Ovary (tissue), 7 donors: ENCODE measurements at regions not wholly inside any gene's neighbourhood (a gene's known extent, or its start where the extent isn't known, plus 50 kb on each side); places are given as distances from the start of the nearest gene placed in this dataset.

Experiments used
- DNase-seq, 5 donors: peaks; one replicate each; pipeline ENCODE4 v3.0.0-alpha.2; 2019 to 2020
- H3K27ac ChIP-seq, 2 donors: fragments of 200-600 bp; one replicate each; pipeline versions ENCODE4 v1.5.1 to v1.8.0; 2019 to 2022
- H3K27me3 ChIP-seq: fragments of 200-600 bp; one replicate; pipeline ENCODE4 v1.8.0; 2022
- H3K36me3 ChIP-seq: fragments of 200-600 bp; sonication (generic); one replicate; pipeline ENCODE4 v1.5.1; 2019
- H3K4me1 ChIP-seq: one replicate; pipeline ENCODE4 v1.8.1; 2013; ENCODE audit warnings: mild to moderate bottlenecking, moderate library complexity; ENCODE audit not compliant: insufficient read depth
- H3K4me3 ChIP-seq: fragments of 200-600 bp; sonication (generic); one replicate; pipeline ENCODE4 v1.5.1; 2017
- H3K9me3 ChIP-seq, 2 donors: fragments of 200-600 bp in 1 of 2; sonication (generic) in 1 of 2; one replicate each; pipeline versions ENCODE4 v1.5.1 to v1.8.1; 2013 to 2019; ENCODE audit warnings: mild to moderate bottlenecking in 1 of 2, moderate library complexity in 1 of 2
- EP300 ChIP-seq: sonication (generic); formaldehyde crosslinking; IDR thresholded peaks from one replicate; pipeline ENCODE4 v1.6.1; 2017; ENCODE audit warnings: antibody characterized with exemption
- POLR2A ChIP-seq: fragments of 450-650 bp; IDR thresholded peaks from one replicate; pipeline ENCODE4 v1.6.1; 2017; ENCODE audit warnings: antibody characterized with exemption, mild to moderate bottlenecking, moderate library complexity
- WGBS, 3 donors: extraction: QIAGEN DNeasy Blood & Tissue Kit in 1 of 3; methylation state at CpG; one replicate each; pipeline versions ENCODE4 v1.1.5 to v1.1.7; 2013 to 2017; 5-methylcytosine and 5-hydroxymethylcytosine counted together
- intact Hi-C, 4 donors: fragments of 100-400 bp; cut with DNase I; formaldehyde crosslinking; loops; one replicate each; pipeline versions ENCODE4 v1.11.0 to v1.15.1; 2022 to 2023
- TF ChIP-seq, protein P1 (sequence below), 3 donors: fragments of 450-650 bp in 2 of 3; fragments of 200-600 bp in 1 of 3; IDR thresholded peaks; one replicate each; pipeline versions ENCODE4 v1.5.1 to v1.8.0; 2016 to 2022; ENCODE audit warnings: antibody characterized with exemption in 3 of 3, mild to moderate bottlenecking in 1 of 3
- donor health status: DM: no; HTN: no; CAD: no; lungs with moderate emphysema.
- donor health status: DM: no; HTN: no; CAD: no.
- donor health status: Bipolar disorder and iron deficiency.
- donor health status: DM: no; HTN: no; CAD: no.
- donor health status: DM: yes; HTN: yes; CAD: no.

DNA sequence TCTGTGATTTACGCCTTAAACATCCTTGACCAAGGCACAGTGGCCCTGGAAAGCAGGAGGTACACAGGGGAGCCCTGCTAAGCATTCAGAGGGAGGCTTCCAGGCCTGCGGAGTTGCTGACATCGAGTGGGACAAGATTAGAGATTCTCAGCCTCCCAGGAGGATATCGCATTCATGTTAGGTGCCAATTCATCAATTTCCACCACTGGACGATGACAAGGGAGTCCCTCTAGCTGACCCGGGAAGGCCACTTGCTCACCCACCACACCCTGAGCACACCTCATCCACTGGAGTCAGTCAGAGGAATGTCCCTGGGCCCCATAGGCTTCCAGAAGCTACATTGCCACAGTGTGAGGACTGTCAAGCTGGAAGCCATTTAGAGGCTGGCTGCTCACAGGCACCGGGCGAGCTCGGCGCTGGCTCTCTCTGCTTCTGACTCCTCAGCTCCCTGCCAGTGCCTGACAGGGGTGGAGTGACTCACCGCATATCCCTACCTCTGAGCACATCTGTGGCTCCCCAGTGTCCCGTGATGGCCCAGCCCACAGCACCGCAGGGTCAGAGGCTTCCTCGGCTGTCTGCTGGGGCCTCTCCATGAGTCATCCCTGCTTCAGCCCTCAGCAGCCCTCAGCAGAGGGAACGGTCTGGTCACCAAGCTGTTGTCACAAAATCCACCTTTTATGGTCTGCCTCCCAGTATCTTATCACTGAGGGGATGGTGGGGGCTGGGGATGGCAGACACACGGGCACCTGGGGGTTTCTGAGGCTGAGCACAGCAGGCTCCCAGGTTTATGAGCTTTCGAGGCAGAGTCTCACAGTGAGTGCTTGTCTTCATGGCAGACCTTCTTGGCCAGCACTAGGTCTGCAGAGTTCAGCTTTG is 117.5 kb downstream of the ZNF608 start:
- 77 to 82% (median 81%) methylated on average over 15 to 17 of the region's 17 CpGs for WGBS, 3 donors
- no peaks in the 10 kb centered on the region for H3K27me3 ChIP-seq
- H3K27ac ChIP-seq = no peak overlapping the region
- TF ChIP-seq, protein P1, sequence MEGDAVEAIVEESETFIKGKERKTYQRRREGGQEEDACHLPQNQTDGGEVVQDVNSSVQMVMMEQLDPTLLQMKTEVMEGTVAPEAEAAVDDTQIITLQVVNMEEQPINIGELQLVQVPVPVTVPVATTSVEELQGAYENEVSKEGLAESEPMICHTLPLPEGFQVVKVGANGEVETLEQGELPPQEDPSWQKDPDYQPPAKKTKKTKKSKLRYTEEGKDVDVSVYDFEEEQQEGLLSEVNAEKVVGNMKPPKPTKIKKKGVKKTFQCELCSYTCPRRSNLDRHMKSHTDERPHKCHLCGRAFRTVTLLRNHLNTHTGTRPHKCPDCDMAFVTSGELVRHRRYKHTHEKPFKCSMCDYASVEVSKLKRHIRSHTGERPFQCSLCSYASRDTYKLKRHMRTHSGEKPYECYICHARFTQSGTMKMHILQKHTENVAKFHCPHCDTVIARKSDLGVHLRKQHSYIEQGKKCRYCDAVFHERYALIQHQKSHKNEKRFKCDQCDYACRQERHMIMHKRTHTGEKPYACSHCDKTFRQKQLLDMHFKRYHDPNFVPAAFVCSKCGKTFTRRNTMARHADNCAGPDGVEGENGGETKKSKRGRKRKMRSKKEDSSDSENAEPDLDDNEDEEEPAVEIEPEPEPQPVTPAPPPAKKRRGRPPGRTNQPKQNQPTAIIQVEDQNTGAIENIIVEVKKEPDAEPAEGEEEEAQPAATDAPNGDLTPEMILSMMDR (IDR thresholded peaks at IDR 0.05) = no peak
- TF ChIP-seq EP300 (no peak), POLR2A (no peak)
- peak in 1 of 5 donors; percentile 19 for DNase-seq
- intact Hi-C loops = no loop called here
- no peak overlapping the region for H3K4me3 ChIP-seq
- H3K9me3 ChIP-seq = no peaks in the 10 kb centered on the region
- H3K36me3 ChIP-seq = no peaks in the 10 kb centered on the region
- no peaks in the 10 kb centered on the region for H3K4me1 ChIP-seq

DNA sequence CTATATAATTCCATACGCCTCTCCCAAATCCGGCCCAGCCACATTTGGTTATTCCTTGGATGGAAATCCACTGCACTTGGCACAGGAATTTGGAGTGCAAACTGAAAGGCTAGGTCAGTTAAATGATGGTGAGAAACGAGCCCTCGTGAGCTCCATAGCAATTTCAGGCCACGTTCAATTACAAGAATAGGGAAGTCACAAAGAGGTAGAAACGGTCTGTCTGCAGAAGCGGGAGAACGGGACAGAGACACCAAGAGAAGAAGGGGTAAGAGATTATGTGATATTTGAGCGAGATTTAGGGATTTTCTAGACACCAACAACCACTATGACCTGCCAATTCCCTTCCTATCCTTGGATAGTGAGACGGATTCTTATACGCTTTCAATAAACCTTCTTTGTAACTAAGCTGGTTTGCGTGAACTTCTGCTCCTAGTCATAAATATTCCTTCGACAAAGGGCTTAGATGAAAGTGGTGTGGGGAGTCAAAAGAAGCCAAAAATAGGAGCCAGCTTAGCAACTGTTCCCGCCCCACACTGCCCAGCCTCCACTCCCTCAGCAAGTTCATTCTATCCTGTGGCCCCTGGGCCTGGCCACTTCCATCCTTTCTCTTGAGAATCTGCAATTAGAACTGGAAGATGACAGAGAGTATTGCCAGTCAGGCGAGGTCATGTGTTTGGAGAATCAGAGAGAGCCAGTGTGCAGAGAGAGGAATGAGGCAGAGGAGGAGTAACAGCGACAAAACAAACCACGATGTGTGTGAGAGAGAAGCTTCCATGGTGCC is 118.4 kb downstream of the ZNF608 start:
- Histone ChIP-seq H3K27me3 (no peaks in the 10 kb centered on the region), H3K4me1 (no peaks in the 10 kb centered on the region), H3K9me3 (no peaks in the 10 kb centered on the region), H3K27ac (no peak overlapping the region), H3K4me3 (no peak overlapping the region), H3K36me3 (no peaks in the 10 kb centered on the region)
- WGBS, 3 donors = 76 to 90% (median 89%) methylated on average over 17 of the region's 17 CpGs
- no peak for DNase-seq
- intact Hi-C loops = no loop called here
- TF ChIP-seq EP300 (no peak), POLR2A (no peak)

DNA sequence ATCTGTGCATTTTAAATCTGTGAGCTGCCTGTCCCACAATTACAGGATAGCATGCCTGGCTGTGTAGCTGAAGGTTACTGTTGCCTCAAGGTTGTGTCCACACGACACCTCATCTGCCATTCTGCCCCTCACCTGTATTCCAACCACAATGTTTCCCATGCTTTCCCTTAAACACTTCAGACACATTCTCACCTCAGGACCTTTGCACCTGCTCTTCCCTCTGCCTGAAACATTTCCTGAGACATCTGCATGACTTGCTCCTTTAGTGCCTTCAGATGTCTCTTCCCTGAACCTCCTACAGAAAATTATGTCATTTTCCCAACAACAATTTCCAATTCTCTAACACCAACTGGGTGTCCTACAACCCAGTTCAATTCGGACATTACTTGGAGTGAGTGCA is 120.4 kb downstream of the ZNF608 start:
- DNase-seq = no peak
- Histone ChIP-seq H3K4me3 (no peak overlapping the region), H3K9me3 (no peaks in the 10 kb centered on the region), H3K27ac (no peak overlapping the region), H3K27me3 (no peaks in the 10 kb centered on the region), H3K36me3 (no peaks in the 10 kb centered on the region), H3K4me1 (no peaks in the 10 kb centered on the region)
- 93 to 97% (median 96%) methylated on average over 2 of the region's 2 CpGs for WGBS, 3 donors
- intact Hi-C loops = no loop called here
- TF ChIP-seq POLR2A (no peak), EP300 (no peak)
- TF ChIP-seq, protein P1 (IDR thresholded peaks at IDR 0.05) = no peak

DNA sequence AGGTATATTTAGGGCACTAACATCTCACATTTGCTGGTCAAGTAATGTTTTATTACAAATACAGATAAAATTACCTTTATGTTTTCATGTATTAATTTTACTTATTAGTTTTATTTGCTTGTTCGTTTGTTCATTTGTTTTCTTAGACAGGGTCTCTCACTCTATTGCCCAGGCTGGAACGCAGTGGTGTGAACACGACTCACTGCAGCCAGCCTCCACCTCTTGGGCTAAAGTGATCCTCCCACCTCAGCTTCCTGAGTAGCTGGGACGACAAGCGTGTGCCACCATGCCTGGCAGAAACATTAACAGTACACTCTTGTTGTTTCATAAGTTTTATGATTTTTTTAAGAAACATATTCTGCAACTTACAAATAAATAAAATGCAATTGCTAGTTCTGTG is 123.2 kb downstream of the ZNF608 start:
- H3K27me3 ChIP-seq = no peaks in the 10 kb centered on the region
- no peaks in the 10 kb centered on the region for H3K9me3 ChIP-seq
- no peak overlapping the region for H3K27ac ChIP-seq
- intact Hi-C loops = no loop called here
- 80 to 84% (median 81%) methylated on average over 5 of the region's 5 CpGs for WGBS, 3 donors
- no peaks in the 10 kb centered on the region for H3K4me1 ChIP-seq
- no peak for DNase-seq
- no peak overlapping the region for H3K4me3 ChIP-seq
- no peaks in the 10 kb centered on the region for H3K36me3 ChIP-seq
- TF ChIP-seq EP300 = no peak
- no peak for TF ChIP-seq POLR2A
- TF ChIP-seq, protein P1 (IDR thresholded peaks at IDR 0.05) = no peak
